ENCODE measurements at regions not wholly inside any gene's neighbourhood (a gene's known extent, or its start where the extent isn't known, plus 50 kb on each side); places are given as distances from the start of the nearest gene placed in this dataset.

- Histone ChIP-seq H3K4me3 (no peak overlapping the region), H3K36me3 (no peaks in the 10 kb centered on the region), H3K4me1 (no peaks in the 10 kb centered on the region), H3K27ac (no peak overlapping the region), H3K27me3 (no peaks in the 10 kb centered on the region), H3K9me3 (no peaks in the 10 kb centered on the region)
- TF ChIP-seq POLR2AphosphoS5 (IDR thresholded peaks at IDR 0.05) = no peak
- no peak for TF ChIP-seq POLR2A (IDR thresholded peaks at IDR 0.05)
- TF ChIP-seq CTCF (IDR thresholded peaks at IDR 0.05) = no peak
- intact Hi-C loops (cut with DNase I; ENCODE audit: low total_unique reads) = no loop called here
- DNase-seq (ENCODE audit: low spot score in 2 of 2) = no peak
These were observed 361.2 kb downstream of the CCER1 start for GRCh38 chr12:90593596-90594295.

GRCh38 chr12:90589956-90590355 lies 365.0 kb downstream of the CCER1 start:
- no peaks in the 10 kb centered on the region for H3K27me3 ChIP-seq
- no peaks in the 10 kb centered on the region for H3K36me3 ChIP-seq
- H3K4me1 ChIP-seq = no peaks in the 10 kb centered on the region
- no peaks in the 10 kb centered on the region for H3K9me3 ChIP-seq
- no peak for DNase-seq (ENCODE audit: low spot score in 2 of 2)
- no peak overlapping the region for H3K4me3 ChIP-seq
- H3K27ac ChIP-seq = no peak overlapping the region
- intact Hi-C loops (cut with DNase I; ENCODE audit: low total_unique reads) = no loop called here
- no peak for TF ChIP-seq POLR2AphosphoS5 (IDR thresholded peaks at IDR 0.05)
- no peak for TF ChIP-seq POLR2A (IDR thresholded peaks at IDR 0.05)
- no peak for TF ChIP-seq CTCF (IDR thresholded peaks at IDR 0.05)

GRCh38 chr12:90585640-90586304 lies 369.2 kb downstream of the CCER1 start:
- TF ChIP-seq POLR2A (IDR thresholded peaks at IDR 0.05) (no peak), POLR2AphosphoS5 (IDR thresholded peaks at IDR 0.05) (no peak), CTCF (IDR thresholded peaks at IDR 0.05) (no peak)
- H3K4me1 ChIP-seq = no peaks in the 10 kb centered on the region
- DNase-seq (ENCODE audit: low spot score in 2 of 2) = no peak
- H3K27me3 ChIP-seq = no peaks in the 10 kb centered on the region
- intact Hi-C loops (cut with DNase I; ENCODE audit: low total_unique reads) = no loop called here
- H3K36me3 ChIP-seq = no peaks in the 10 kb centered on the region
- no peak overlapping the region for H3K27ac ChIP-seq
- no peak overlapping the region for H3K4me3 ChIP-seq
- no peaks in the 10 kb centered on the region for H3K9me3 ChIP-seq

- no peaks in the 10 kb centered on the region for H3K27me3 ChIP-seq
- no peaks in the 10 kb centered on the region for H3K36me3 ChIP-seq
- no peaks in the 10 kb centered on the region for H3K4me1 ChIP-seq
- DNase-seq (ENCODE audit: low spot score in 2 of 2) = no peak
- H3K4me3 ChIP-seq = no peak overlapping the region
- intact Hi-C loops (cut with DNase I; ENCODE audit: low total_unique reads) = no loop called here
- H3K9me3 ChIP-seq = no peaks in the 10 kb centered on the region
- H3K27ac ChIP-seq = no peak overlapping the region
- TF ChIP-seq POLR2AphosphoS5 (IDR thresholded peaks at IDR 0.05) = no peak
- TF ChIP-seq CTCF (IDR thresholded peaks at IDR 0.05) = no peak
- TF ChIP-seq POLR2A (IDR thresholded peaks at IDR 0.05) = no peak
These were observed 378.3 kb downstream of the CCER1 start for GRCh38 chr12:90576707-90577106.

GRCh38 chr12:90575995-90576394 lies 379.0 kb downstream of the CCER1 start:
- H3K27me3 ChIP-seq = no peaks in the 10 kb centered on the region
- H3K36me3 ChIP-seq = no peaks in the 10 kb centered on the region
- DNase-seq (ENCODE audit: low spot score in 2 of 2) = no peak
- no peak overlapping the region for H3K27ac ChIP-seq
- intact Hi-C loops (cut with DNase I; ENCODE audit: low total_unique reads) = no loop called here
- H3K9me3 ChIP-seq = no peaks in the 10 kb centered on the region
- no peak overlapping the region for H3K4me3 ChIP-seq
- TF ChIP-seq POLR2A (IDR thresholded peaks at IDR 0.05) (no peak), POLR2AphosphoS5 (IDR thresholded peaks at IDR 0.05) (no peak), CTCF (IDR thresholded peaks at IDR 0.05) (no peak)
- no peaks in the 10 kb centered on the region for H3K4me1 ChIP-seq
